ENCODE measurements at regions not wholly inside any gene's neighbourhood (a gene's known extent, or its start where the extent isn't known, plus 50 kb on each side); places are given as distances from the start of the nearest gene placed in this dataset.

DNA sequence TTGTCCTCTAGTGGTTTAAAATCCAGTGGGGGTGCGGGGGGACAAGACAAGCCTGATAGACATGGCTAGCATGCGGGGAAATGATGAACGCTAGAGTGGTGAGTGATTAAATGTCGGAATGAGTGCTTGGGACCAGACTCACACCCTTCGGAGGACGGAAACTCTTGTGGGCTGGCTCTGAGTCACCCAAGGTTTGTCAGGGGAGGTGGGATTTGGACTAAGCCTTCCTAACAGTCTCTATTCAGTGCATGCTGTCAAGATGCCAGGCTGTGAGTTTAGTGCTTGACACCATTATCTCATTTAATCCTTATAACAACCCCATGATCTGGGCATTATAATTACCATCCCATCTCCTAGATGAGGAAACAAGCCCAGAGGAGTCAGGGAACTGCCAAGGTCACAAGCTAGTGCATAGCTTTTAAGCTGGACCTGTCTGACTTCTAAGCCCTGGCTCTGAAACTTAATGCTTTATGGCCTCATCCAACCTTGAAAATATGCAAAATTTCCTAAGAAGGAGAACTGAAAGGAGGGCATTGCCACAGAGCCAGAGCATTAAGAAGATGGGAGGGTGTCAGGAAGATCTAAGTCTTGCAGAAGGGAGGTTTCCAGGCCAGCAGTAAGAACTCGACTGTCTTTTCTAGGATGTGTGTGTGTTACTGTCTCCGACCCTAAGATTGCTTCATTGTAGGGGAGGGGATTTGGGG is 168.7 kb upstream of the LRFN2 start:
- in situ Hi-C loops (cut with MboI; ENCODE audit: low sequenced_read_pairs in 4 of 4), result no loop called here
- Histone ChIP-seq H3K9me3 (no peaks in the 10 kb centered on the region), H3K27ac (no peak overlapping the region), H3K4me1 (no peaks in the 10 kb centered on the region), H3K27me3 (peaks cover 0 to 5% (median 3%) of the 10 kb centered on the region in 3 donors), H3K36me3 (no peaks in the 10 kb centered on the region), H3K4me3 (no peak overlapping the region)
- DNase-seq (no peak), ATAC-seq (no peak)
- TF ChIP-seq POLR2A (IDR thresholded peaks at IDR 0.05), result no peak
- TF ChIP-seq, protein P1, sequence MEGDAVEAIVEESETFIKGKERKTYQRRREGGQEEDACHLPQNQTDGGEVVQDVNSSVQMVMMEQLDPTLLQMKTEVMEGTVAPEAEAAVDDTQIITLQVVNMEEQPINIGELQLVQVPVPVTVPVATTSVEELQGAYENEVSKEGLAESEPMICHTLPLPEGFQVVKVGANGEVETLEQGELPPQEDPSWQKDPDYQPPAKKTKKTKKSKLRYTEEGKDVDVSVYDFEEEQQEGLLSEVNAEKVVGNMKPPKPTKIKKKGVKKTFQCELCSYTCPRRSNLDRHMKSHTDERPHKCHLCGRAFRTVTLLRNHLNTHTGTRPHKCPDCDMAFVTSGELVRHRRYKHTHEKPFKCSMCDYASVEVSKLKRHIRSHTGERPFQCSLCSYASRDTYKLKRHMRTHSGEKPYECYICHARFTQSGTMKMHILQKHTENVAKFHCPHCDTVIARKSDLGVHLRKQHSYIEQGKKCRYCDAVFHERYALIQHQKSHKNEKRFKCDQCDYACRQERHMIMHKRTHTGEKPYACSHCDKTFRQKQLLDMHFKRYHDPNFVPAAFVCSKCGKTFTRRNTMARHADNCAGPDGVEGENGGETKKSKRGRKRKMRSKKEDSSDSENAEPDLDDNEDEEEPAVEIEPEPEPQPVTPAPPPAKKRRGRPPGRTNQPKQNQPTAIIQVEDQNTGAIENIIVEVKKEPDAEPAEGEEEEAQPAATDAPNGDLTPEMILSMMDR (IDR thresholded peaks at IDR 0.05 in 4 of 5, conservative IDR thresholded peaks at IDR 0.05 in 1 of 5), result no peak
- intact Hi-C loops (cut with DNase I; ENCODE audit: low total_unique reads), result no loop called here

DNA sequence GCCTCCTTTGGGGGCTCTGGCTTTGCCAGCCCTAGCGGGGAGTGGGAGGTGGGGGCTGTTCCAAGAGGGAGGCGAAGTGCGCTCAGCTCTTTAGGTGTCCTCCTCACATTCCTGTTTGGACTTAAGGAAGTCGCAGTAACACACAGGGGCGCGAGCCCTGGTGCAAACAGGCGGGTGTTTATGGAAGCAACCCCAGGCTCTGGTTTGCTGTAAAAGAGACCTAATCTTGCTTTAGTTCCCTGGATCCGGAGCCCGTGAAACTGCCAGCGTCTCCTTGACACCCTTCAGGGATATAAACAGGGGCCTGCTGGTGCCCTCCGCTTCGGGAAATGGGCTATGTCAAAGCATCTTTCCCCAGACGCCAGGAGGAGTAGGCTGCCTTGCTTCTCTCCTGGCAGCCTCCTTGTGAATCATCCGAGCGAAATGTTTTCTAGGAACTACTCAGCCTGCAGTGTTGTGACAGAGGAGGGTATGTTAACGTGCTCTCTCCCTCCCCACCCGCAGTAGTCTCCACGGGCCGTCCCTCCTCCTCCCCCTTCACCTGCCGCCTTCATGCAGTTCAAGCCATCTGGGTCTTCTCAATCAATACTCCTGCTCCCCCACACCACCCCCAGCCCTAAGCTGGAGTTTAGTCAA is 168.0 kb upstream of the LRFN2 start:
- TF ChIP-seq, protein P1 (IDR thresholded peaks at IDR 0.05 in 4 of 5, conservative IDR thresholded peaks at IDR 0.05 in 1 of 5), result no peak
- no peak for TF ChIP-seq POLR2A (IDR thresholded peaks at IDR 0.05)
- no peak for DNase-seq
- Histone ChIP-seq H3K27ac (no peak overlapping the region), H3K27me3 (peaks cover 0 to 5% (median 3%) of the 10 kb centered on the region in 3 donors), H3K4me3 (no peak overlapping the region), H3K9me3 (no peaks in the 10 kb centered on the region), H3K36me3 (no peaks in the 10 kb centered on the region), H3K4me1 (no peaks in the 10 kb centered on the region)
- ATAC-seq, result no peak
- in situ Hi-C loops (cut with MboI; ENCODE audit: low sequenced_read_pairs in 4 of 4) (no loop called here), intact Hi-C loops (cut with DNase I; ENCODE audit: low total_unique reads) (no loop called here)

DNA sequence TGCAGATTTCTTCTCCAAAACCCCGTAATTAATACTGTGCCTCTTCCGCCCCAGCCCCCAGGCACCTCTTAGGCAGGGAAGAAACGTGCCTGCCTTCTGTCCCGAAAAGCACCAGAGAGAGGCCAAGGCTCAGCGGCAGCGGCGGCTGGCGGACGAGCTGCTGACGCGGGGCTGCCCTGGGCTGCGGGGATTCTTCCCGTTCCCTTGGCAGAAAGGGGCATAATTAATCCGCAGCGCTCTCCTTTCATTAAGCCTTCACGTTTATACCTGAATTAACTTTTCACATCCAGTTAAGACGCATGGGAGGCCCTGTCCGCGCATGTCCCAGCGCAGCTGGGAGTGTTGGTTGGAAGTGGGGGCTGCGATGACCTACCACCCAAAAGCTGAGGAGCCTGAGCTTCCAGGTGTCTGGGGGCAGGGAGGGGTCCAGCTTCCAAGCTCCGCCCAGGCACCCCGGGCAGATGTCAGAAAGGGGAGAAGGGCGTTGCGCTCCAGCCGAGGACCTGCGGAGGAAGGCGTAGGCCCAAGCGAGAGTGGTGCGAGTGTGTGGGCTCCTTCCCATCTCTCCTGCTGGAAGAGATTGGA is 167.4 kb upstream of the LRFN2 start:
- Histone ChIP-seq H3K36me3 (no peaks in the 10 kb centered on the region), H3K9me3 (no peaks in the 10 kb centered on the region), H3K4me1 (no peaks in the 10 kb centered on the region), H3K27ac (no peak overlapping the region), H3K27me3 (peaks cover 0 to 5% (median 3%) of the 10 kb centered on the region in 3 donors), H3K4me3 (no peak overlapping the region)
- ATAC-seq (no peak), DNase-seq (no peak)
- intact Hi-C loops (cut with DNase I; ENCODE audit: low total_unique reads), result no loop called here
- TF ChIP-seq, protein P1 (IDR thresholded peaks at IDR 0.05 in 4 of 5, conservative IDR thresholded peaks at IDR 0.05 in 1 of 5), result no peak
- no peak for TF ChIP-seq POLR2A (IDR thresholded peaks at IDR 0.05)
- in situ Hi-C loops (cut with MboI; ENCODE audit: low sequenced_read_pairs in 4 of 4), result no loop called here

DNA sequence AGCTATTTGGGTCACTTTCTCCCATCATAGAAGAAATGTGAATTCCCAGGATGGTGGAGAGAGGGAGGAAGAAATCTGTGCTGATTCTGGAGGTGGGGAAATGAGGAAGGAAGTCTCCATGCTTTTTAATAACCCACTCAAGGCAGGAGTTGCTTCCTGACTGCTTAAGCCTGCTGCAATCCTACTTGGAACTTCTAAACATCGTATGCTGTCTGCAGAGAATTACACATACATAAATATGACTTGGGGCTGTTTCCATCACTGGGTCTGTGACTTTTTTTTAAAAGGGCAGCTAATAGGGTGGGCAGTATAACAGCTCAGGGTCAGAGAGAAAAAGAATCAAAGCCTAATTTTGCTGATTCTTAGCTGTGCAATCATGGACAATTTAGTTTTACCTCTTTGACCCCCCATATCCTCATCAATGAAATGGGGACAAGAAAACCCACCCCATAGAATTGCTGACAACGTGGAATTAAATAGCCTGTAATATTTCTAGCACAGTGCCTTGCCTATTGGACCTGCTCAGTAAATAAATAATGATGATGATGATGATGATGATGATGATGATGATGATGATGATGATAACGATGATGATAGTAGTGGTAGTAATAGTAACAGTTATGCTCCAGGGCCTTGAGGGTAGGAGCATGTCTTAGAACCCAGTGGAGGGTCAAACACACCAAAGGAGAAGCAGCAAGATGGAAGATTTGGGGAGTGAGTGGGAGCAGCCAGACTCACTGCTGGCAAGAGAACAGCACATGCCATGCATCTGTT is 166.7 kb upstream of the LRFN2 start:
- Histone ChIP-seq H3K4me3 (no peak overlapping the region), H3K27ac (no peak overlapping the region), H3K9me3 (no peaks in the 10 kb centered on the region), H3K36me3 (no peaks in the 10 kb centered on the region), H3K27me3 (peaks cover 0 to 5% (median 3%) of the 10 kb centered on the region in 3 donors), H3K4me1 (no peaks in the 10 kb centered on the region)
- in situ Hi-C loops (cut with MboI; ENCODE audit: low sequenced_read_pairs in 4 of 4), result no loop called here
- intact Hi-C loops (cut with DNase I; ENCODE audit: low total_unique reads), result no loop called here
- ATAC-seq (no peak), DNase-seq (no peak)
- TF ChIP-seq POLR2A (IDR thresholded peaks at IDR 0.05), result no peak
- TF ChIP-seq, protein P1 (IDR thresholded peaks at IDR 0.05 in 4 of 5, conservative IDR thresholded peaks at IDR 0.05 in 1 of 5), result no peak
